GM04503 (cell line): ENCODE measurements at regions not wholly inside any gene's neighbourhood (a gene's known extent, or its start where the extent isn't known, plus 50 kb on each side); places are given as distances from the start of the nearest gene placed in this dataset.
A peak's percentile ranks its signal among the peaks of the same experiment; 100 is the strongest.

Experiments
- DNase-seq: peaks from one replicate; pipeline ENCODE4 v3.0.0-alpha.2; 2012; ENCODE audit warnings: low read depth

- no peak for DNase-seq
Observed at GRCh38 chr12:65598688-65599087, 225.6 kb upstream of the HMGA2 start.

GRCh38 chr12:65602253-65602609, 222.1 kb upstream of the HMGA2 start:
- no peak for DNase-seq

GRCh38 chr12:65602610-65603295, 221.5 kb upstream of the HMGA2 start:
- peak; percentile 63 for DNase-seq

GRCh38 chr12:65603438-65604351, 220.6 kb upstream of the HMGA2 start:
- peak; percentile 95 for DNase-seq

- no peak for DNase-seq
Observed at GRCh38 chr12:65605019-65605418, 219.3 kb upstream of the HMGA2 start.

GRCh38 chr12:65606008-65606766, 218.1 kb upstream of the HMGA2 start:
- DNase-seq, result no peak

- DNase-seq, result no peak
Observed at GRCh38 chr12:65607401-65607841, 216.9 kb upstream of the HMGA2 start.

- no peak for DNase-seq
Observed at GRCh38 chr12:65608319-65608916, 215.9 kb upstream of the HMGA2 start.

- DNase-seq, result peak; percentile 64
Observed at GRCh38 chr12:65609359-65609771, 214.9 kb upstream of the HMGA2 start.

GRCh38 chr12:65611396-65611795, 212.9 kb upstream of the HMGA2 start:
- DNase-seq, result no peak

GRCh38 chr12:65612440-65612839, 211.8 kb upstream of the HMGA2 start:
- DNase-seq, result no peak

- DNase-seq, result no peak
Observed at GRCh38 chr12:65613692-65614091, 210.6 kb upstream of the HMGA2 start.

- DNase-seq, result no peak
Observed at GRCh38 chr12:65614259-65614889, 209.9 kb upstream of the HMGA2 start.

- DNase-seq, result peak; percentile 95
Observed at GRCh38 chr12:65615118-65615517, 209.2 kb upstream of the HMGA2 start.

- no peak for DNase-seq
Observed at GRCh38 chr12:65616022-65616421, 208.3 kb upstream of the HMGA2 start.

- DNase-seq, result no peak
Observed at GRCh38 chr12:65618588-65618987, 205.7 kb upstream of the HMGA2 start.

GRCh38 chr12:65619018-65619417, 205.3 kb upstream of the HMGA2 start:
- DNase-seq, result no peak

GRCh38 chr12:65620046-65620445, 204.2 kb upstream of the HMGA2 start:
- no peak for DNase-seq

- no peak for DNase-seq
Observed at GRCh38 chr12:65622056-65622455, 202.2 kb upstream of the HMGA2 start.

- no peak for DNase-seq
Observed at GRCh38 chr12:65623507-65623906, 200.8 kb upstream of the HMGA2 start.

GRCh38 chr12:65624554-65625086, 199.7 kb upstream of the HMGA2 start:
- DNase-seq, result no peak
